ENCODE measurements at regions not wholly inside any gene's neighbourhood (a gene's known extent, or its start where the extent isn't known, plus 50 kb on each side); places are given as distances from the start of the nearest gene placed in this dataset.

GRCh38 chrX:5595570-5595969, 633.1 kb downstream of the NLGN4X start:
- no peak for TF ChIP-seq EZH2phosphoT487 (IDR thresholded peaks at IDR 0.05; ENCODE audit: borderline replicate concordance, low read length)
- TF ChIP-seq, protein P1, sequence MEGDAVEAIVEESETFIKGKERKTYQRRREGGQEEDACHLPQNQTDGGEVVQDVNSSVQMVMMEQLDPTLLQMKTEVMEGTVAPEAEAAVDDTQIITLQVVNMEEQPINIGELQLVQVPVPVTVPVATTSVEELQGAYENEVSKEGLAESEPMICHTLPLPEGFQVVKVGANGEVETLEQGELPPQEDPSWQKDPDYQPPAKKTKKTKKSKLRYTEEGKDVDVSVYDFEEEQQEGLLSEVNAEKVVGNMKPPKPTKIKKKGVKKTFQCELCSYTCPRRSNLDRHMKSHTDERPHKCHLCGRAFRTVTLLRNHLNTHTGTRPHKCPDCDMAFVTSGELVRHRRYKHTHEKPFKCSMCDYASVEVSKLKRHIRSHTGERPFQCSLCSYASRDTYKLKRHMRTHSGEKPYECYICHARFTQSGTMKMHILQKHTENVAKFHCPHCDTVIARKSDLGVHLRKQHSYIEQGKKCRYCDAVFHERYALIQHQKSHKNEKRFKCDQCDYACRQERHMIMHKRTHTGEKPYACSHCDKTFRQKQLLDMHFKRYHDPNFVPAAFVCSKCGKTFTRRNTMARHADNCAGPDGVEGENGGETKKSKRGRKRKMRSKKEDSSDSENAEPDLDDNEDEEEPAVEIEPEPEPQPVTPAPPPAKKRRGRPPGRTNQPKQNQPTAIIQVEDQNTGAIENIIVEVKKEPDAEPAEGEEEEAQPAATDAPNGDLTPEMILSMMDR (IDR thresholded peaks at IDR 0.05; ENCODE audit: low read depth, low read length, poor library complexity, severe bottlenecking) = no peak
- Histone ChIP-seq H3K4me3 (ENCODE audit: low read length) (no peak overlapping the region), H3K79me2 (ENCODE audit: control insufficient read depth, low read length) (no peaks in the 10 kb centered on the region), H3K27ac (ENCODE audit: low read depth, low read length) (no peak overlapping the region), H3K4me1 (ENCODE audit: control insufficient read depth, low read length) (no peaks in the 10 kb centered on the region), H3K9me2 (replicated peaks; ENCODE audit: control insufficient read depth, low read length) (no peaks in the 10 kb centered on the region), H3F3A (ENCODE audit: control insufficient read depth, insufficient read depth) (no peaks in the 10 kb centered on the region), H3K36me3 (ENCODE audit: control insufficient read depth, low read length) (no peaks in the 10 kb centered on the region), H3K9me3 (ENCODE audit: control insufficient read depth, insufficient read depth, low read length) (no peaks in the 10 kb centered on the region), H3K27me3 (ENCODE audit: control insufficient read depth, low read length) (no peaks in the 10 kb centered on the region), H3K4me2 (ENCODE audit: low read length) (no peak overlapping the region), H4K20me1 (ENCODE audit: control insufficient read depth, insufficient read depth, low read depth, low read length) (no peaks in the 10 kb centered on the region)

DNA sequence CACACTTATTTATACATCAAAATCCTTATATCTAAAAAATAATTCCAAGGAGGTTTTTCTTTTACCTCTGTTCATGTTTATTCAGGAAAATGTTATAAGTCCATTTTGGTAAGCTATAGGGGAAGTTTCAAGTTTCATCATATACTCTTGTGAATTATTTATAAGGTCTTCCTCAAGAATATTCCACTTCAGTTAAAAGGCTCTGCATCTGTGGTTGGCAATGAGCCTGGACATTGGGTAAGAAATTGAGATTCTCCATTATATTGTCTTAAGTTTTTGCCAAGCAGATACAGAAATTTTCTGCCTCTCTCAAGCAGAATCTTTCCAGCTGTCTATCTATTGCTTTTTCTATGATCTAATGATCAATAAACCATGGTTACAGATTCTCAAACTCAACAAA, 641.9 kb downstream of the NLGN4X start:
- no peaks in the 10 kb centered on the region for H3K79me2 ChIP-seq (ENCODE audit: control insufficient read depth, low read length)
- no peaks in the 10 kb centered on the region for H4K20me1 ChIP-seq (ENCODE audit: control insufficient read depth, insufficient read depth, low read depth, low read length)
- no peaks in the 10 kb centered on the region for H3K9me3 ChIP-seq (ENCODE audit: control insufficient read depth, insufficient read depth, low read length)
- no peaks in the 10 kb centered on the region for H3F3A ChIP-seq (ENCODE audit: control insufficient read depth, insufficient read depth)
- H3K4me2 ChIP-seq (ENCODE audit: low read length) = no peak overlapping the region
- no peaks in the 10 kb centered on the region for H3K27me3 ChIP-seq (ENCODE audit: control insufficient read depth, low read length)
- H3K9me2 ChIP-seq (replicated peaks; ENCODE audit: control insufficient read depth, low read length) = no peaks in the 10 kb centered on the region
- no peaks in the 10 kb centered on the region for H3K36me3 ChIP-seq (ENCODE audit: control insufficient read depth, low read length)
- H3K4me1 ChIP-seq (ENCODE audit: control insufficient read depth, low read length) = no peaks in the 10 kb centered on the region
- H3K27ac ChIP-seq (ENCODE audit: low read depth, low read length) = no peak overlapping the region
- no peak overlapping the region for H3K4me3 ChIP-seq (ENCODE audit: low read length)
- TF ChIP-seq, protein P1 (IDR thresholded peaks at IDR 0.05; ENCODE audit: low read depth, low read length, poor library complexity, severe bottlenecking) = no peak
- no peak for TF ChIP-seq EZH2phosphoT487 (IDR thresholded peaks at IDR 0.05; ENCODE audit: borderline replicate concordance, low read length)

DNA sequence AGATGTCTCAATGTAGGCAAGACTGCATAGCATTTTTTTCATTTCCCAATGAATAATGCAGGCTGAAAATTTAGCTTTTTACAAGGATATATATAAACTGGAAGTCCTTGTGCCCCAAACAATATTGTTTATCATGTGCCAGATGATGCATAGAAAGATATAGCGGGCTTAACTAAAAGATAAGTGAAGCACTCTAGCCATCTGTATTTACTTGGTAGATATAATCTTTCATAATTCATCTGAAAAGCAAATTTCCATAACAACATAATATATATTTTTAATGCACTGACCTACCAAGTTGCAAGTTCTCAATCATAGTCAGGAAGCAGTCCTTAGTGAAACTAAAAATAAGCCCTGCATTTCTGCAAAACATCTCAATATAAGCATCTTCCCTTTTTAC, 653.3 kb downstream of the NLGN4X start:
- no peak for TF ChIP-seq EZH2phosphoT487 (IDR thresholded peaks at IDR 0.05; ENCODE audit: borderline replicate concordance, low read length)
- TF ChIP-seq, protein P1 (IDR thresholded peaks at IDR 0.05; ENCODE audit: low read depth, low read length, poor library complexity, severe bottlenecking) = no peak
- Histone ChIP-seq H3K36me3 (ENCODE audit: control insufficient read depth, low read length) (no peaks in the 10 kb centered on the region), H3K4me2 (ENCODE audit: low read length) (no peak overlapping the region)

DNA sequence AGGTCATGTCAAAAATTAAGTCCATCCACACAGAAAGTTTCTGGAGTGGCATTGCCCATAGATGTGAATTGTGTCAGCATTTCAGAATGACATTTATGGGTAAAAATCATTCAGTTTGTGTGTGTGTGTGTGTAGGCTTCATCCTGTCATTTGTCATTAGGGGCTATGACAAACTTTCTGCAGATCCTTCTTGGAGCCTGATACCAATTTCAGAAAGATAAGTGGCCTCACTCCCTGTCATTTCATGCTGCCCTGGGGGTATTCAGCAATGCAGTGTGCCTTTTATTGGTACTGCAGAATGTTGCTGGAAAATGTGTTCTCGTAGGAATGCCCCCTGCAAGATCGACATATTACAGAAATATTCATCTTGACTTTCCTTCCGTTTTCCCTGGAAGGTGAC, 659.7 kb downstream of the NLGN4X start:
- no peaks in the 10 kb centered on the region for H3K9me3 ChIP-seq (ENCODE audit: control insufficient read depth, insufficient read depth, low read length)
- no peak overlapping the region for H3K4me2 ChIP-seq (ENCODE audit: low read length)
- H3K9me2 ChIP-seq (replicated peaks; ENCODE audit: control insufficient read depth, low read length) = no peaks in the 10 kb centered on the region
- TF ChIP-seq EZH2phosphoT487 (IDR thresholded peaks at IDR 0.05; ENCODE audit: borderline replicate concordance, low read length) = no peak
- TF ChIP-seq, protein P1 (IDR thresholded peaks at IDR 0.05; ENCODE audit: low read depth, low read length, poor library complexity, severe bottlenecking) = no peak
- H3K4me1 ChIP-seq (ENCODE audit: control insufficient read depth, low read length) = no peaks in the 10 kb centered on the region
- no peaks in the 10 kb centered on the region for H3F3A ChIP-seq (ENCODE audit: control insufficient read depth, insufficient read depth)
- no peaks in the 10 kb centered on the region for H4K20me1 ChIP-seq (ENCODE audit: control insufficient read depth, insufficient read depth, low read depth, low read length)
- no peak overlapping the region for H3K27ac ChIP-seq (ENCODE audit: low read depth, low read length)
- H3K4me3 ChIP-seq (ENCODE audit: low read length) = no peak overlapping the region
- no peaks in the 10 kb centered on the region for H3K27me3 ChIP-seq (ENCODE audit: control insufficient read depth, low read length)
- no peaks in the 10 kb centered on the region for H3K36me3 ChIP-seq (ENCODE audit: control insufficient read depth, low read length)
- no peaks in the 10 kb centered on the region for H3K79me2 ChIP-seq (ENCODE audit: control insufficient read depth, low read length)

More for the DNA sequence above, 653.3 kb downstream of the NLGN4X start:
- Histone ChIP-seq H3K27me3 (ENCODE audit: control insufficient read depth, low read length) (no peaks in the 10 kb centered on the region), H3K27ac (ENCODE audit: low read depth, low read length) (no peak overlapping the region), H3K9me2 (replicated peaks; ENCODE audit: control insufficient read depth, low read length) (no peaks in the 10 kb centered on the region), H3F3A (ENCODE audit: control insufficient read depth, insufficient read depth) (no peaks in the 10 kb centered on the region), H4K20me1 (ENCODE audit: control insufficient read depth, insufficient read depth, low read depth, low read length) (no peaks in the 10 kb centered on the region), H3K4me3 (ENCODE audit: low read length) (no peak overlapping the region), H3K4me1 (ENCODE audit: control insufficient read depth, low read length) (no peaks in the 10 kb centered on the region), H3K9me3 (ENCODE audit: control insufficient read depth, insufficient read depth, low read length) (no peaks in the 10 kb centered on the region), H3K79me2 (ENCODE audit: control insufficient read depth, low read length) (no peaks in the 10 kb centered on the region)

Measured in DOHH2 (cell line).